HS-27A (cell line): ENCODE measurements at regions not wholly inside any gene's neighbourhood (a gene's known extent, or its start where the extent isn't known, plus 50 kb on each side); places are given as distances from the start of the nearest gene placed in this dataset.

ENCODE experiments used
- DNase-seq: peaks from one replicate; pipeline ENCODE4 v3.0.0-alpha.2; 2012; ENCODE audit warnings: low read depth, missing footprints

- no peak for DNase-seq
Observed at GRCh38 chr9:13648068-13648467, 368.6 kb upstream of the MPDZ start.

- DNase-seq, result no peak
Observed at GRCh38 chr9:13646500-13647021, 367.1 kb upstream of the MPDZ start.

- no peak for DNase-seq
Observed at GRCh38 chr9:13645557-13645956, 366.1 kb upstream of the MPDZ start.

GRCh38 chr9:13644675-13645074 lies 365.2 kb upstream of the MPDZ start:
- DNase-seq, result no peak

- DNase-seq, result no peak
Observed at GRCh38 chr9:13642646-13643045, 363.2 kb upstream of the MPDZ start.

GRCh38 chr9:13629067-13629466 lies 349.6 kb upstream of the MPDZ start:
- DNase-seq, result no peak

- DNase-seq, result no peak
Observed at GRCh38 chr9:13628526-13628925, 349.0 kb upstream of the MPDZ start.

- no peak for DNase-seq
Observed at GRCh38 chr9:13627502-13627901, 348.0 kb upstream of the MPDZ start.

GRCh38 chr9:13627071-13627470 lies 347.6 kb upstream of the MPDZ start:
- DNase-seq, result no peak

GRCh38 chr9:13626601-13627000 lies 347.1 kb upstream of the MPDZ start:
- no peak for DNase-seq

- DNase-seq, result no peak
Observed at GRCh38 chr9:13621872-13622564, 342.5 kb upstream of the MPDZ start.

- no peak for DNase-seq
Observed at GRCh38 chr9:13616491-13617035, 337.1 kb upstream of the MPDZ start.

GRCh38 chr9:13615660-13616490 lies 336.4 kb upstream of the MPDZ start:
- DNase-seq, result no peak

GRCh38 chr9:13614060-13614459 lies 334.6 kb upstream of the MPDZ start:
- DNase-seq, result no peak

GRCh38 chr9:13613296-13613695 lies 333.8 kb upstream of the MPDZ start:
- DNase-seq, result no peak

- DNase-seq, result no peak
Observed at GRCh38 chr9:13608451-13608850, 329.0 kb upstream of the MPDZ start.

GRCh38 chr9:13607481-13608441 lies 328.3 kb upstream of the MPDZ start:
- DNase-seq, result no peak

GRCh38 chr9:13606586-13606985 lies 327.1 kb upstream of the MPDZ start:
- DNase-seq, result no peak

- DNase-seq, result no peak
Observed at GRCh38 chr9:13603921-13604320, 324.4 kb upstream of the MPDZ start.

GRCh38 chr9:13598738-13599137 lies 319.2 kb upstream of the MPDZ start:
- DNase-seq, result no peak

GRCh38 chr9:13597427-13597826 lies 317.9 kb upstream of the MPDZ start:
- DNase-seq, result no peak

GRCh38 chr9:13597004-13597403 lies 317.5 kb upstream of the MPDZ start:
- no peak for DNase-seq
